Lung (tissue), 11 donors: ENCODE measurements at regions not wholly inside any gene's neighbourhood (a gene's known extent, or its start where the extent isn't known, plus 50 kb on each side); places are given as distances from the start of the nearest gene placed in this dataset.

Source experiments
- ATAC-seq: fragments of 200-7000 bp; cut with Tn5 transposase; one replicate; pipeline ENCODE4 v1.9.1; 2020; ENCODE audit warnings: moderate number of reproducible peaks; ENCODE audit not compliant: insufficient read depth, low FRiP score
- DNase-seq, 3 donors: peaks; one replicate each; pipeline ENCODE4 v3.0.0-alpha.2; 2013 to 2017
- H3K27ac ChIP-seq, 2 donors: one replicate each; pipeline ENCODE4 v1.5.1; 2013; ENCODE audit warnings: mild to moderate bottlenecking in 2 of 2, moderate library complexity in 2 of 2, control low read depth in 1 of 2, inconsistent platforms in 1 of 2, low read depth in 1 of 2, low read length in 1 of 2
- H3K27me3 ChIP-seq, 3 donors: one replicate each; pipeline ENCODE4 v1.5.1; 2013; ENCODE audit warnings: low read length in 2 of 3; ENCODE audit not compliant: control insufficient read depth in 3 of 3, insufficient read depth in 3 of 3
- H3K36me3 ChIP-seq, 4 donors: one replicate each; pipeline ENCODE4 v1.5.1; 2013; ENCODE audit warnings: low read length in 4 of 4, mild to moderate bottlenecking in 1 of 4, moderate library complexity in 1 of 4; ENCODE audit not compliant: control insufficient read depth in 4 of 4, insufficient read depth in 4 of 4
- H3K4me1 ChIP-seq, 5 donors: one replicate each; pipeline ENCODE4 v1.5.1; 2013; ENCODE audit warnings: low read length in 5 of 5, mild to moderate bottlenecking in 2 of 5, moderate library complexity in 1 of 5; ENCODE audit not compliant: control insufficient read depth in 5 of 5, insufficient read depth in 5 of 5
- H3K4me3 ChIP-seq: one replicate; pipeline ENCODE4 v1.5.1; 2013; ENCODE audit warnings: mild to moderate bottlenecking, control low read depth, moderate library complexity
- H3K9ac ChIP-seq, 2 donors: one replicate each; pipeline ENCODE4 v1.5.1; 2013; ENCODE audit warnings: low read length in 2 of 2, control low read depth in 1 of 2; ENCODE audit not compliant: insufficient read depth in 1 of 2
- H3K9me3 ChIP-seq, 4 donors: one replicate each; pipeline ENCODE4 v1.5.1; 2013; ENCODE audit warnings: low read length in 3 of 4, mild to moderate bottlenecking in 1 of 4, moderate library complexity in 1 of 4; ENCODE audit not compliant: control insufficient read depth in 4 of 4, insufficient read depth in 3 of 4
- CTCF ChIP-seq: IDR thresholded peaks from 2 replicates; pipeline ENCODE4 v1.5.1; 2012; ENCODE audit warnings: mild to moderate bottlenecking; ENCODE audit errors: control extremely low read depth, extremely low read depth
- WGBS, 2 donors: extraction: QIAGEN DNeasy Blood & Tissue Kit; methylation state at CpG; one replicate each; pipeline ENCODE4 v1.1.7; 2013; 5-methylcytosine and 5-hydroxymethylcytosine counted together
- donor health status: control.
- donor health status: control.
- donor health status: Bipolar disorder and iron deficiency.
- donor health status: healthy.
- donor health status: DM: yes; HTN: yes; CAD: no.

GRCh38 chr6:140816681-140817080 lies 1316.0 kb upstream of the GJE1 start:
- 78 to 90% methylated on average over 3 of the region's 3 CpGs for WGBS, 2 donors
- no peak for DNase-seq
- Histone ChIP-seq H3K27me3 (no peaks in the 10 kb centered on the region), H3K27ac (no peak overlapping the region), H3K4me1 (no peaks in the 10 kb centered on the region), H3K9ac (no peak overlapping the region), H3K4me3 (no peak overlapping the region), H3K36me3 (no peaks in the 10 kb centered on the region), H3K9me3 (peaks cover 0 to 3% (median 0%) of the 10 kb centered on the region in 4 donors)
- no peak for TF ChIP-seq CTCF
- ATAC-seq, result no peak

GRCh38 chr6:140812636-140813035 lies 1320.1 kb upstream of the GJE1 start:
- Histone ChIP-seq H3K27ac (no peak overlapping the region), H3K27me3 (no peaks in the 10 kb centered on the region), H3K4me3 (no peak overlapping the region), H3K9me3 (peaks cover 0 to 7% (median 3%) of the 10 kb centered on the region in 4 donors), H3K4me1 (no peaks in the 10 kb centered on the region), H3K36me3 (no peaks in the 10 kb centered on the region), H3K9ac (no peak overlapping the region)
- ATAC-seq (no peak), DNase-seq (no peak)
- 83 to 95% methylated on average over 2 of the region's 2 CpGs for WGBS, 2 donors
- TF ChIP-seq CTCF, result no peak

- Histone ChIP-seq H3K9ac (no peak overlapping the region), H3K27me3 (no peaks in the 10 kb centered on the region), H3K27ac (no peak overlapping the region), H3K9me3 (peaks cover 0 to 7% (median 3%) of the 10 kb centered on the region in 4 donors), H3K4me1 (no peaks in the 10 kb centered on the region), H3K36me3 (no peaks in the 10 kb centered on the region), H3K4me3 (no peak overlapping the region)
- no peak for ATAC-seq
- DNase-seq, result no peak
- no peak for TF ChIP-seq CTCF
- 88 to 91% methylated on average over 4 of the region's 4 CpGs for WGBS, 2 donors
Measured at GRCh38 chr6:140811642-140812041, 1321.1 kb upstream of the GJE1 start.

GRCh38 chr6:140809694-140810101 lies 1323.0 kb upstream of the GJE1 start:
- Histone ChIP-seq H3K4me3 (no peak overlapping the region), H3K36me3 (no peaks in the 10 kb centered on the region), H3K9me3 (peaks cover 0 to 7% (median 3%) of the 10 kb centered on the region in 4 donors), H3K9ac (no peak overlapping the region), H3K27me3 (no peaks in the 10 kb centered on the region), H3K27ac (no peak overlapping the region), H3K4me1 (no peaks in the 10 kb centered on the region)
- no peak for ATAC-seq
- DNase-seq, result peak in 1 of 3 donors; percentile 10
- 39 to 55% methylated on average over 3 of the region's 3 CpGs for WGBS, 2 donors
- no peak for TF ChIP-seq CTCF
